ENCODE measurements at regions not wholly inside any gene's neighbourhood (a gene's known extent, or its start where the extent isn't known, plus 50 kb on each side); places are given as distances from the start of the nearest gene placed in this dataset.

GRCh38 chr2:198807131-198807530 is 650.6 kb downstream of the SATB2 start:
- no peaks in the 10 kb centered on the region for H3K36me3 Mint-ChIP-seq
- ChIA-PET CTCF (no interaction called here), POLR2A (no interaction called here)
- DNase-seq (ENCODE audit: low spot score) (no peak), ATAC-seq (no peak)
- H3K4me3 Mint-ChIP-seq = no peak overlapping the region
- no peaks in the 10 kb centered on the region for H3K27me3 Mint-ChIP-seq (ENCODE audit: low read depth)
- no peaks in the 10 kb centered on the region for H3K9me3 Mint-ChIP-seq
- TF ChIP-seq CREM (CRISPR knock-in tag; IDR thresholded peaks at IDR 0.05) (no peak), SMAD4 (CRISPR knock-in tag; IDR thresholded peaks at IDR 0.05) (no peak), SP1 (CRISPR knock-in tag; conservative IDR thresholded peaks at IDR 0.05) (no peak)
- H3K27ac Mint-ChIP-seq = no peak overlapping the region
- no peaks in the 10 kb centered on the region for H3K4me1 Mint-ChIP-seq

- Mint-ChIP-seq H3K27ac (no peak overlapping the region), H3K4me3 (no peak overlapping the region), H3K4me1 (no peaks in the 10 kb centered on the region), H3K9me3 (peaks cover 4% of the 10 kb centered on the region), H3K36me3 (no peaks in the 10 kb centered on the region), H3K27me3 (ENCODE audit: low read depth) (no peaks in the 10 kb centered on the region)
- CTCF ChIA-PET = no interaction called here
- DNase-seq (ENCODE audit: low spot score) (no peak), ATAC-seq (no peak)
- POLR2A ChIA-PET = no interaction called here
- TF ChIP-seq STAT6 (CRISPR knock-in tag; conservative IDR thresholded peaks at IDR 0.05; ENCODE audit: low read depth) (no peak), AR (CRISPR knock-in tag; IDR thresholded peaks at IDR 0.05) (no peak), ETV6 (CRISPR knock-in tag; IDR thresholded peaks at IDR 0.05) (no peak), USF1 (CRISPR knock-in tag; IDR thresholded peaks at IDR 0.05) (no peak), GABPB1 (CRISPR knock-in tag; IDR thresholded peaks at IDR 0.05) (no peak), NFYB (CRISPR knock-in tag; conservative IDR thresholded peaks at IDR 0.05; ENCODE audit: low read depth) (no peak), KAT7 (CRISPR knock-in tag; IDR thresholded peaks at IDR 0.05; ENCODE audit: borderline replicate concordance) (no peak), ZNF423 (CRISPR knock-in tag; IDR thresholded peaks at IDR 0.05) (no peak), MAX (CRISPR knock-in tag; IDR thresholded peaks at IDR 0.05) (no peak), MLX (CRISPR knock-in tag; IDR thresholded peaks at IDR 0.05) (no peak), NR2C2 (CRISPR knock-in tag; IDR thresholded peaks at IDR 0.05) (no peak), ZNF232 (CRISPR knock-in tag; IDR thresholded peaks at IDR 0.05) (no peak), USF2 (CRISPR knock-in tag; IDR thresholded peaks at IDR 0.05) (no peak), E2F5 (CRISPR knock-in tag; IDR thresholded peaks at IDR 0.05) (no peak), TCF7 (CRISPR knock-in tag; IDR thresholded peaks at IDR 0.05; ENCODE audit: low read depth) (no peak), TP53 (CRISPR knock-in tag; IDR thresholded peaks at IDR 0.05) (no peak), ERG (CRISPR knock-in tag; IDR thresholded peaks at IDR 0.05) (no peak), ARID4B (CRISPR knock-in tag; IDR thresholded peaks at IDR 0.05; ENCODE audit: borderline replicate concordance) (no peak), ZNF671 (CRISPR knock-in tag; IDR thresholded peaks at IDR 0.05) (no peak), SMAD4 (CRISPR knock-in tag; IDR thresholded peaks at IDR 0.05) (no peak)
Measured at GRCh38 chr2:198795419-198795818, 662.3 kb downstream of the SATB2 start.

All from WTC11 (cell line).